DND-41 (cell line): ENCODE measurements at regions not wholly inside any gene's neighbourhood (a gene's known extent, or its start where the extent isn't known, plus 50 kb on each side); places are given as distances from the start of the nearest gene placed in this dataset.

Source experiments
- ATAC-seq: fragments of 200-7000 bp; cut with Tn5 transposase; 3 replicates; pipeline ENCODE4 v1.9.1; 2021; ENCODE audit warnings: low read depth; ENCODE audit not compliant: insufficient read depth
- DNase-seq: peaks from one replicate; pipeline ENCODE4 v3.0.0-alpha.2; 2020
- H2AFZ ChIP-seq: 2 replicates; pipeline ENCODE4 v1.6.0; 2012; ENCODE audit warnings: low read depth, low read length
- H3K27ac ChIP-seq: 2 replicates; pipeline ENCODE4 v1.5.1; 2012; ENCODE audit warnings: low read length, inconsistent platforms
- H3K27me3 ChIP-seq: fragments of 200-600 bp; sonication (generic); 2 replicates; pipeline ENCODE4 v1.6.0; 2012; ENCODE audit warnings: low read length, mild to moderate bottlenecking, inconsistent platforms; ENCODE audit not compliant: insufficient read depth, poor library complexity
- H3K36me3 ChIP-seq: 2 replicates; pipeline ENCODE4 v1.5.1; 2012; ENCODE audit warnings: low read length, inconsistent platforms; ENCODE audit not compliant: insufficient read depth
- H3K4me1 ChIP-seq: 2 replicates; pipeline ENCODE4 v1.5.1; 2012; ENCODE audit warnings: mild to moderate bottlenecking, low read length; ENCODE audit not compliant: insufficient read depth
- H3K4me2 ChIP-seq: 2 replicates; pipeline ENCODE4 v1.6.0; 2012; ENCODE audit warnings: mild to moderate bottlenecking, moderate library complexity, low read length, inconsistent platforms; ENCODE audit not compliant: insufficient read depth
- H3K4me3 ChIP-seq, 2 experiments: fragments of 200-600 bp in 1 of 2; shearing (Covaris generic) in 1 of 2; 2 replicates each; pipeline ENCODE4 v1.5.1; 2012 to 2016; ENCODE audit warnings: inconsistent platforms in 2 of 2, low read length in 2 of 2, mild to moderate bottlenecking in 2 of 2, low read depth in 1 of 2, moderate library complexity in 1 of 2
- H3K79me2 ChIP-seq: 2 replicates; pipeline ENCODE4 v1.6.0; 2012; ENCODE audit warnings: low read length, inconsistent platforms; ENCODE audit not compliant: insufficient read depth
- H3K9ac ChIP-seq: 2 replicates; pipeline ENCODE4 v1.6.0; 2012; ENCODE audit warnings: low read depth, mild to moderate bottlenecking, inconsistent platforms, low read length, moderate library complexity
- H3K9me3 ChIP-seq: 2 replicates; pipeline ENCODE4 v1.5.1; 2012; ENCODE audit warnings: low read length, moderate library complexity, mild to moderate bottlenecking, inconsistent platforms; ENCODE audit not compliant: insufficient read depth, severe bottlenecking
- H4K20me1 ChIP-seq: 2 replicates; pipeline ENCODE4 v1.6.0; 2012; ENCODE audit warnings: low read length; ENCODE audit not compliant: insufficient read depth
- EZH2 ChIP-seq: IDR thresholded peaks from 3 replicates; pipeline ENCODE4 v1.6.1; 2012; ENCODE audit warnings: borderline replicate concordance, low read depth, mild to moderate bottlenecking, moderate library complexity, low read length, inconsistent platforms; ENCODE audit not compliant: severe bottlenecking
- TF ChIP-seq, protein P1 (sequence below): IDR thresholded peaks from 2 replicates; pipeline ENCODE4 v1.5.1; 2012; ENCODE audit warnings: borderline replicate concordance, low read length, moderate library complexity, mild to moderate bottlenecking; ENCODE audit not compliant: poor library complexity, severe bottlenecking; ENCODE audit errors: extremely low read depth

- H3K4me3 ChIP-seq: no peak overlapping the region
- no peak overlapping the region for H3K9ac ChIP-seq
- ATAC-seq: no peak
- no peaks in the 10 kb centered on the region for H3K4me1 ChIP-seq
- H3K9me3 ChIP-seq: no peaks in the 10 kb centered on the region
- H3K27ac ChIP-seq: no peak overlapping the region
- no peaks in the 10 kb centered on the region for H3K79me2 ChIP-seq
- TF ChIP-seq, protein P1, sequence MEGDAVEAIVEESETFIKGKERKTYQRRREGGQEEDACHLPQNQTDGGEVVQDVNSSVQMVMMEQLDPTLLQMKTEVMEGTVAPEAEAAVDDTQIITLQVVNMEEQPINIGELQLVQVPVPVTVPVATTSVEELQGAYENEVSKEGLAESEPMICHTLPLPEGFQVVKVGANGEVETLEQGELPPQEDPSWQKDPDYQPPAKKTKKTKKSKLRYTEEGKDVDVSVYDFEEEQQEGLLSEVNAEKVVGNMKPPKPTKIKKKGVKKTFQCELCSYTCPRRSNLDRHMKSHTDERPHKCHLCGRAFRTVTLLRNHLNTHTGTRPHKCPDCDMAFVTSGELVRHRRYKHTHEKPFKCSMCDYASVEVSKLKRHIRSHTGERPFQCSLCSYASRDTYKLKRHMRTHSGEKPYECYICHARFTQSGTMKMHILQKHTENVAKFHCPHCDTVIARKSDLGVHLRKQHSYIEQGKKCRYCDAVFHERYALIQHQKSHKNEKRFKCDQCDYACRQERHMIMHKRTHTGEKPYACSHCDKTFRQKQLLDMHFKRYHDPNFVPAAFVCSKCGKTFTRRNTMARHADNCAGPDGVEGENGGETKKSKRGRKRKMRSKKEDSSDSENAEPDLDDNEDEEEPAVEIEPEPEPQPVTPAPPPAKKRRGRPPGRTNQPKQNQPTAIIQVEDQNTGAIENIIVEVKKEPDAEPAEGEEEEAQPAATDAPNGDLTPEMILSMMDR: no peak
- no peak for TF ChIP-seq EZH2
- DNase-seq: no peak
- no peak overlapping the region for H3K4me2 ChIP-seq
- H3K36me3 ChIP-seq: no peaks in the 10 kb centered on the region
- no peaks in the 10 kb centered on the region for H3K27me3 ChIP-seq
- no peaks in the 10 kb centered on the region for H4K20me1 ChIP-seq
- no peak overlapping the region for H2AFZ ChIP-seq
Measured at GRCh38 chr1:239805851-239806772, 285.6 kb upstream of the FMN2 start.

GRCh38 chr1:239806897-239807296 is 284.8 kb upstream of the FMN2 start:
- no peaks in the 10 kb centered on the region for H3K36me3 ChIP-seq
- TF ChIP-seq, protein P1: no peak
- TF ChIP-seq EZH2: no peak
- no peaks in the 10 kb centered on the region for H4K20me1 ChIP-seq
- no peaks in the 10 kb centered on the region for H3K27me3 ChIP-seq
- ATAC-seq (no peak), DNase-seq (no peak)
- no peak overlapping the region for H3K4me2 ChIP-seq
- H3K9ac ChIP-seq: no peak overlapping the region
- H3K4me3 ChIP-seq: no peak overlapping the region
- H2AFZ ChIP-seq: no peak overlapping the region
- no peak overlapping the region for H3K27ac ChIP-seq
- no peaks in the 10 kb centered on the region for H3K4me1 ChIP-seq
- H3K9me3 ChIP-seq: no peaks in the 10 kb centered on the region
- no peaks in the 10 kb centered on the region for H3K79me2 ChIP-seq

DNA sequence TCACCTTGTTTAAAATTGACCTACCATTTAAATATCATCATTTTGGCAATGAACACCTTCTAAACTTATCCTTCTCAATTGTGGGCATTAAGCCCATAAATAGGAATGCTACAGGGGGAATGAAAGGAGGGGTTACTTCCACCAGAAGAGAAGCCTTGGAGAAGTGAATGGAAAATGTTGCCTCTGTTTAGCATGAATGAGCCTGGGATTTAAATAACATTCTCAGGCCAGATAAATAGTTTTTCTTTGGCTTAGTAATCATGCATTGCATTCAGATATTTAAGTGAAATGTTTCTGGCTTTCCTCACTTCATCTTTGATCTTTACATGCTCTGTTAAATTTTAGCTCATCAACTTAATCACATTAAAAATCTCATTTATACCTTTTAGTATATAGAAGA is 284.3 kb upstream of the FMN2 start:
- DNase-seq (no peak), ATAC-seq (no peak)
- Histone ChIP-seq H4K20me1 (no peaks in the 10 kb centered on the region), H3K27me3 (no peaks in the 10 kb centered on the region), H3K9ac (no peak overlapping the region), H3K9me3 (no peaks in the 10 kb centered on the region), H3K36me3 (no peaks in the 10 kb centered on the region), H2AFZ (no peak overlapping the region), H3K4me1 (no peaks in the 10 kb centered on the region), H3K4me2 (no peak overlapping the region), H3K4me3 (no peak overlapping the region), H3K79me2 (no peaks in the 10 kb centered on the region), H3K27ac (no peak overlapping the region)
- no peak for TF ChIP-seq EZH2
- TF ChIP-seq, protein P1: no peak
